SK-N-SH (cell line): ENCODE measurements at regions not wholly inside any gene's neighbourhood (a gene's known extent, or its start where the extent isn't known, plus 50 kb on each side); places are given as distances from the start of the nearest gene placed in this dataset.
A peak's percentile ranks its signal among the peaks of the same experiment; 100 is the strongest.

ENCODE experiments used
- CTCF ChIA-PET: fragments of 300-600, 350-600 bp; formaldehyde crosslinking; extraction: SDS; loops from one replicate; lab custom pipeline; 2021; lab: Yijun Ruan, JAX
- POLR2A ChIA-PET: fragments of 350-600 bp; sonication (Branson Sonifier 250); formaldehyde crosslinking; extraction: SDS; loops from one replicate; lab custom pipeline; 2020; ENCODE audit warnings: antibody characterized with exemption, inconsistent platforms; lab: Yijun Ruan, JAX
- DNase-seq: peaks from one replicate; pipeline ENCODE4 v3.0.0; 2012
- H2AFZ ChIP-seq: fragments of 200-600 bp; sonication (generic); 2 replicates; pipeline ENCODE4 v1.8.1; 2016; ENCODE audit warnings: antibody characterized with exemption, mild to moderate bottlenecking, low read depth
- H3F3A ChIP-seq: fragments of 200-600 bp; sonication (generic); replicated peaks from 2 replicates; pipeline ENCODE3; 2016; ENCODE audit warnings: antibody characterized with exemption, mild to moderate bottlenecking; ENCODE audit not compliant: insufficient read depth
- H3K27ac ChIP-seq, 2 experiments: fragments of 200-500 bp in 1 of 2; fragments of 200-600 bp in 1 of 2; sonication (Bioruptor generic) in 1 of 2; sonication (generic), shearing (Covaris generic) in 1 of 2; 2 replicates each; pipeline versions ENCODE4 v1.5.1 to v1.6.1; 2014 to 2016; ENCODE audit warnings: low read depth in 2 of 2, inconsistent platforms in 1 of 2, low read length in 1 of 2, mild to moderate bottlenecking in 1 of 2, mixed read lengths in 1 of 2
- H3K27me3 ChIP-seq: fragments of 200-600 bp; sonication (generic), shearing (Covaris generic); 2 replicates; pipeline ENCODE4 v1.6.1; 2016; ENCODE audit warnings: mixed run types; ENCODE audit not compliant: insufficient read depth
- H3K36me3 ChIP-seq, 2 experiments: fragments of 200-500 bp in 1 of 2; fragments of 200-600 bp in 1 of 2; sonication (Bioruptor generic) in 1 of 2; sonication (generic) in 1 of 2; replicated peaks in 1 of 2; 2 replicates each; pipeline versions ENCODE3 to v1.5.1; 2014 to 2016; ENCODE audit warnings: low read length in 1 of 2, mild to moderate bottlenecking in 1 of 2; ENCODE audit not compliant: insufficient read depth in 2 of 2, control insufficient read depth in 1 of 2
- H3K4me1 ChIP-seq, 2 experiments: fragments of 200-500 bp in 1 of 2; fragments of 200-600 bp in 1 of 2; sonication (Bioruptor generic) in 1 of 2; sonication (generic), shearing (Covaris generic) in 1 of 2; 2 replicates each; pipeline versions ENCODE4 v1.5.1 to v1.6.1; 2014 to 2016; ENCODE audit warnings: low read depth in 1 of 2, low read length in 1 of 2, mixed run types in 1 of 2; ENCODE audit not compliant: insufficient read depth in 2 of 2, control insufficient read depth in 1 of 2
- H3K4me2 ChIP-seq: fragments of 200-600 bp; sonication (generic), shearing (Covaris generic); 2 replicates; pipeline ENCODE4 v1.6.1; 2017; ENCODE audit warnings: mixed run types
- H3K4me3 ChIP-seq, 2 experiments: fragments of 200-500 bp in 1 of 2; fragments of 200-600 bp in 1 of 2; sonication (Bioruptor generic) in 1 of 2; sonication (generic), shearing (Covaris generic) in 1 of 2; 2 replicates each; pipeline versions ENCODE4 v1.5.1 to v1.8.1; 2014 to 2016; ENCODE audit warnings: low read depth in 2 of 2, inconsistent platforms in 1 of 2, low read length in 1 of 2, mild to moderate bottlenecking in 1 of 2, mixed read lengths in 1 of 2, moderate library complexity in 1 of 2
- H3K79me2 ChIP-seq: fragments of 200-600 bp; sonication (generic); 2 replicates; pipeline ENCODE4 v1.8.1; 2017; ENCODE audit warnings: mild to moderate bottlenecking; ENCODE audit not compliant: insufficient read depth
- H3K9ac ChIP-seq: fragments of 200-600 bp; sonication (generic); 2 replicates; pipeline ENCODE4 v1.6.1; 2017; ENCODE audit warnings: mixed run types
- H3K9me2 ChIP-seq: fragments of 200-600 bp; sonication (generic); 2 replicates; pipeline ENCODE4 v1.6.1; 2017; ENCODE audit warnings: mixed run types
- H3K9me3 ChIP-seq: fragments of 200-600 bp; sonication (generic); 2 replicates; pipeline ENCODE4 v1.6.1; 2017; ENCODE audit warnings: mixed run types, mild to moderate bottlenecking, moderate library complexity
- H4K20me1 ChIP-seq: fragments of 200-600 bp; sonication (generic); 2 replicates; pipeline ENCODE4 v1.6.1; 2017; ENCODE audit warnings: mild to moderate bottlenecking, mixed run types; ENCODE audit not compliant: insufficient read depth
- CHD2 ChIP-seq: fragments of 150-350 bp; IDR thresholded peaks from 2 replicates; pipeline ENCODE4 v1.6.1; 2018; ENCODE audit warnings: low read length; ENCODE audit not compliant: partially characterized antibody
- ELF1 ChIP-seq: IDR thresholded peaks from 2 replicates; pipeline ENCODE4 v1.4.0; 2012
- EP300 ChIP-seq, 2 experiments: IDR thresholded peaks; 2 replicates each; pipeline versions ENCODE4 v1.4.0 to v1.6.1; 2012; ENCODE audit warnings: borderline replicate concordance in 1 of 2, low read depth in 1 of 2, low read length in 1 of 2
- FOXJ3 ChIP-seq: sonication (generic); formaldehyde crosslinking; IDR thresholded peaks from 2 replicates; pipeline ENCODE4 v1.5.1; 2020; ENCODE audit warnings: mild to moderate bottlenecking, missing genetic modification reagents
- GATA2 ChIP-seq: sonication (generic); formaldehyde crosslinking; IDR thresholded peaks from 2 replicates; pipeline ENCODE4 v1.5.0; 2020; ENCODE audit warnings: mild to moderate bottlenecking, missing genetic modification reagents
- MEF2A ChIP-seq: IDR thresholded peaks from 2 replicates; pipeline ENCODE4 v1.4.0; 2012; ENCODE audit warnings: low read depth, borderline replicate concordance
- NFIC ChIP-seq: IDR thresholded peaks from 2 replicates; pipeline ENCODE4 v1.4.0; 2012; ENCODE audit warnings: borderline replicate concordance
- RAD21 ChIP-seq: IDR thresholded peaks from 2 replicates; pipeline ENCODE4 v1.6.1; 2012; ENCODE audit warnings: mild to moderate bottlenecking, low read length
- RCOR1 ChIP-seq: fragments of 150-350 bp; IDR thresholded peaks from 2 replicates; pipeline ENCODE4 v1.6.1; 2017; ENCODE audit warnings: antibody characterized with exemption, low read length
- RFX5 ChIP-seq: IDR thresholded peaks from 2 replicates; pipeline ENCODE4 v1.6.1; 2012; ENCODE audit warnings: mild to moderate bottlenecking, improper control_type of control experiment, low read length
- RXRA ChIP-seq: IDR thresholded peaks from 2 replicates; pipeline ENCODE4 v1.4.0; 2012; ENCODE audit warnings: low read depth, mild to moderate bottlenecking, borderline replicate concordance
- SIN3A ChIP-seq: IDR thresholded peaks from 2 replicates; pipeline ENCODE4 v1.6.1; 2012; ENCODE audit warnings: low read depth, mild to moderate bottlenecking, low read length, moderate library complexity, borderline replicate concordance
- TAF1 ChIP-seq: IDR thresholded peaks from 2 replicates; pipeline ENCODE4 v1.6.1; 2012; ENCODE audit warnings: low read depth, mild to moderate bottlenecking, low read length, moderate library complexity, borderline replicate concordance
- TCF12 ChIP-seq: IDR thresholded peaks from 2 replicates; pipeline ENCODE4 v1.4.0; 2012
- TEAD4 ChIP-seq: IDR thresholded peaks from 2 replicates; pipeline ENCODE4 v1.4.0; 2012; ENCODE audit warnings: mild to moderate bottlenecking, borderline replicate concordance; ENCODE audit not compliant: insufficient read depth
- YY1 ChIP-seq: IDR thresholded peaks from 2 replicates; pipeline ENCODE4 v1.4.0; 2012; ENCODE audit warnings: low read depth, mild to moderate bottlenecking
- TF ChIP-seq, protein P1 (sequence below): fragments of 150-350 bp; IDR thresholded peaks from 2 replicates; pipeline ENCODE4 v1.6.1; 2016; ENCODE audit warnings: mild to moderate bottlenecking, low read depth, low read length
- TF ChIP-seq, protein P2 (sequence below): fragments of 200-600 bp; sonication (generic); IDR thresholded peaks from 2 replicates; pipeline ENCODE4 v1.6.1; 2017; ENCODE audit warnings: antibody characterized with exemption, mild to moderate bottlenecking, moderate library complexity

DNA sequence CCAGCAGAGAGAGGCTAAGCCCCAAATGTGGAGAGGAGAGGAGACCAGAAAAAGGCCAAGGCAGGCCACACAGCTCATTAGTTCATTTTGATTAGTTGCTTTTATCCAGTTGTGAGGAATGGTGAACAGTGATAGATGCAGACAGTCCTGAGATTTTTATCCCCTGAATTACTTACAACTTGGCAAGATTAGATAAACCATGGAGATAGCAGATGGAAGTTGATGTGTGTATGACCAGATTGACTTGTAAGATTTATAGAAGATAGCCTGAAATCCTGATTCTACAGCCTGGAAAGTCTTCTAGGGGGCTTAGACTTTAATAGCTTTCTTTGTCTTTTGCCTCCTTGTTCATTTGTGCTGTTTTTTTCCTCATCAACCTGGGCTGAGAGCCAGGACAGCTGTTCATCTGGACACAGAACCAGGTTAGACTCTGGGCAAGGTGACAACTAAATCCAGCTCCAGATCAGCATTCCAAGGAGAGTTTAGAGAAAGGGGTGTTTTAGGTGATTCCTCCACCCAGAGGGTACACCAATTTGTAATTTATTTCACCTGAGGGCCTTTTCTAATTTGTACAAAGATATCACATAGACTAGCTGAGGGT, 215.5 kb downstream of the SPATA18 start:
- TF ChIP-seq TAF1, result no peak
- peak; percentile 59 for TF ChIP-seq GATA2
- TF ChIP-seq, protein P1, sequence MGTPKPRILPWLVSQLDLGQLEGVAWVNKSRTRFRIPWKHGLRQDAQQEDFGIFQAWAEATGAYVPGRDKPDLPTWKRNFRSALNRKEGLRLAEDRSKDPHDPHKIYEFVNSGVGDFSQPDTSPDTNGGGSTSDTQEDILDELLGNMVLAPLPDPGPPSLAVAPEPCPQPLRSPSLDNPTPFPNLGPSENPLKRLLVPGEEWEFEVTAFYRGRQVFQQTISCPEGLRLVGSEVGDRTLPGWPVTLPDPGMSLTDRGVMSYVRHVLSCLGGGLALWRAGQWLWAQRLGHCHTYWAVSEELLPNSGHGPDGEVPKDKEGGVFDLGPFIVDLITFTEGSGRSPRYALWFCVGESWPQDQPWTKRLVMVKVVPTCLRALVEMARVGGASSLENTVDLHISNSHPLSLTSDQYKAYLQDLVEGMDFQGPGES, result no peak
- no peak for TF ChIP-seq RCOR1
- TF ChIP-seq EP300 (IDR thresholded peaks at IDR 0.05; ENCODE audit: borderline replicate concordance in 1 of 2, low read depth in 1 of 2, low read length in 1 of 2), result peak in 1 of 2 experiments; percentile 24; a peak in 1 of 4 replicates
- no peak for TF ChIP-seq CHD2
- no peak for TF ChIP-seq RFX5
- TF ChIP-seq FOXJ3 (CRISPR knock-in tag), result no peak
- TF ChIP-seq RXRA, result no peak
- no peak for TF ChIP-seq ELF1
- TF ChIP-seq, protein P2, sequence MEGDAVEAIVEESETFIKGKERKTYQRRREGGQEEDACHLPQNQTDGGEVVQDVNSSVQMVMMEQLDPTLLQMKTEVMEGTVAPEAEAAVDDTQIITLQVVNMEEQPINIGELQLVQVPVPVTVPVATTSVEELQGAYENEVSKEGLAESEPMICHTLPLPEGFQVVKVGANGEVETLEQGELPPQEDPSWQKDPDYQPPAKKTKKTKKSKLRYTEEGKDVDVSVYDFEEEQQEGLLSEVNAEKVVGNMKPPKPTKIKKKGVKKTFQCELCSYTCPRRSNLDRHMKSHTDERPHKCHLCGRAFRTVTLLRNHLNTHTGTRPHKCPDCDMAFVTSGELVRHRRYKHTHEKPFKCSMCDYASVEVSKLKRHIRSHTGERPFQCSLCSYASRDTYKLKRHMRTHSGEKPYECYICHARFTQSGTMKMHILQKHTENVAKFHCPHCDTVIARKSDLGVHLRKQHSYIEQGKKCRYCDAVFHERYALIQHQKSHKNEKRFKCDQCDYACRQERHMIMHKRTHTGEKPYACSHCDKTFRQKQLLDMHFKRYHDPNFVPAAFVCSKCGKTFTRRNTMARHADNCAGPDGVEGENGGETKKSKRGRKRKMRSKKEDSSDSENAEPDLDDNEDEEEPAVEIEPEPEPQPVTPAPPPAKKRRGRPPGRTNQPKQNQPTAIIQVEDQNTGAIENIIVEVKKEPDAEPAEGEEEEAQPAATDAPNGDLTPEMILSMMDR, result no peak
- Histone ChIP-seq H3K4me2 (no peak overlapping the region), H3K4me3 (no peak overlapping the region), H3K4me1 (peaks cover 0 to 27% of the 10 kb centered on the region in 2 experiments; a peak in 1 of 4 replicates), H3K9me3 (no peaks in the 10 kb centered on the region), H3K27me3 (no peaks in the 10 kb centered on the region), H3K27ac (peak overlapping the region in 1 of 2 experiments; percentile 64; a peak in 1 of 4 replicates), H2AFZ (no peak overlapping the region), H3K9ac (no peak overlapping the region), H3K36me3 (no peaks in the 10 kb centered on the region), H3K79me2 (no peaks in the 10 kb centered on the region), H3F3A (no peaks in the 10 kb centered on the region), H3K9me2 (no peaks in the 10 kb centered on the region), H4K20me1 (no peaks in the 10 kb centered on the region)
- ChIA-PET CTCF (interaction anchor here (0.8 to 3.1 kb wide), 4 partner anchors 8 to 716 kb away, joined by 3 to 9 read pairs (median 6); no protein-coding TSS in a partner anchor), POLR2A (no interaction called here)
- DNase-seq, result no peak

DNA sequence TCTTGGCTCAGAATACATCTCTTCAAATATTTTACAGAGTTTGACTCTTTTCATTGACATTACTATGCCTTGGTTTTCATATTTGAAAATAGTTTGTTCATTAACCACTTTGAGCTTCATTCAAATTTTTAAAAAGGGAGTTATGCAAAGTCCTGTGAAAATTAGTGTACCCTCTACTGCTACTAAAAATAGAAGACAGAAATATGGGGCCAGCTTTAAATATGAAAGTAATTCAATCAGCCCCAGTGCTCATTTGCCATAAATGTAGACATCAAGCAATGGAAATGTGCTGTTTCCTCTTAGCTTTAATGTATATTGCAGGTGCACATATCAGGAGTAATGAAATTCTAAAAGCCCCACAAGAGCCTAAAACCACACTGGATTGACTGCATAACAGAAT, 218.7 kb downstream of the SPATA18 start:
- no peak for DNase-seq
- Histone ChIP-seq H3K9ac (no peak overlapping the region), H3K36me3 (no peaks in the 10 kb centered on the region), H3K4me1 (peaks cover 0 to 13% of the 10 kb centered on the region in 2 experiments; a peak in 1 of 4 replicates), H3K9me3 (no peaks in the 10 kb centered on the region), H3K9me2 (no peaks in the 10 kb centered on the region), H4K20me1 (no peaks in the 10 kb centered on the region), H3F3A (no peaks in the 10 kb centered on the region), H3K4me3 (no peak overlapping the region), H2AFZ (no peak overlapping the region), H3K27ac (no peak overlapping the region), H3K79me2 (no peaks in the 10 kb centered on the region), H3K4me2 (no peak overlapping the region)
- POLR2A ChIA-PET, result no interaction called here
- CTCF ChIA-PET, result no interaction called here
- TF ChIP-seq, protein P1, result no peak
- TF ChIP-seq SIN3A, result no peak
- no peak for TF ChIP-seq TAF1
- TF ChIP-seq TEAD4, result no peak
- no peak for TF ChIP-seq RXRA
- no peak for TF ChIP-seq TCF12
- TF ChIP-seq RAD21, result no peak
- no peak for TF ChIP-seq CHD2
- TF ChIP-seq EP300 (IDR thresholded peaks at IDR 0.05; ENCODE audit: borderline replicate concordance in 1 of 2, low read depth in 1 of 2, low read length in 1 of 2), result no peak
- no peak for TF ChIP-seq ELF1
- no peak for TF ChIP-seq MEF2A
- no peak for TF ChIP-seq NFIC
- no peak for TF ChIP-seq YY1
- TF ChIP-seq, all 33 proteins: peak for 0
- no peaks in the 10 kb centered on the region for H3K27me3 ChIP-seq
